ENCODE measurements at regions not wholly inside any gene's neighbourhood (a gene's known extent, or its start where the extent isn't known, plus 50 kb on each side); places are given as distances from the start of the nearest gene placed in this dataset.
"Not testable (repeated sequence)": the region's sequence is repeated elsewhere in the genome, so short reads cannot be mapped to it uniquely, and the experiment has no call there.

DNA sequence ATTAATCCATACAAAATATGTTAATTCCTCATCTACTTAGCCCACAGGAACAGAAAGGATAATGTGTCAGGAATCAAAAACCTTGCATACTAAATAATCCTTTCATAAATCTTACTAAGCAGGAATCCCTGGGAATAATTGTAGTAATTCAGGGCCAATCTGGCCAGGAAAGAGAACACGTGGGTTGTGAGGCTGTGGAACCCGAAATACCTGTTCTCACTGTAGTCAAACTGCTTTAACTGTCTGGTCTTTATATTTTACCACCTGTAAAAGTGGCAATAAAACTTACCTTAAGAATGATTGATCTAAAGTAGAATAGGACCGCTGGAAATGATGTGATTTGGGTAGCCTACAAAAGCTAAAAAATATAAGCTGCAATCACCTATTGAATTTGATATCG, 1620.9 kb downstream of the STIM2 start:
- no peak overlapping the region for H3K27ac ChIP-seq
- TF ChIP-seq CTCF (IDR thresholded peaks at IDR 0.05) (no peak), ZFX (IDR thresholded peaks at IDR 0.05; ENCODE audit: borderline replicate concordance) (no peak)

GRCh38 chr4:28482580-28483270, 1622.1 kb downstream of the STIM2 start:
- H3K27ac ChIP-seq: no peak overlapping the region
- TF ChIP-seq ZFX (IDR thresholded peaks at IDR 0.05; ENCODE audit: borderline replicate concordance) (no peak), CTCF (IDR thresholded peaks at IDR 0.05) (no peak)

DNA sequence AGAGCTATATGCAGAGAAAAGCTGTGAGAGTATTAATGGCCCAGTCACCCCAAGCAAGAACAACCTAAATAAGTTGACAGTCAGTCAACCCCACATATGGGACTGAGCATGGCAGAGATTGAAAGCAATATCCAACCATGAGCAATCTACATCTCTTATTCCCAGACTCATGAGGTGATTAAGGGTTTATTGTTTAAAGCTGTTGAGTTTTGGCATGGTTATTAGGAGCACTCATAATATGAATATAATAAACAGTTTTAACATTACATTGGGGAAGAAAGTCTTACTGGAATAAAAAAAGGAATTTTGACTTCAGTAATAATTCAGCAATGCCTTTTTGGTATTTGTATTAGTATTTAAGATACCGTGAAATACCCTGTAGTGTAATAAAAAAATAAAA, 1627.4 kb downstream of the STIM2 start:
- TF ChIP-seq CTCF (IDR thresholded peaks at IDR 0.05): no peak
- TF ChIP-seq ZFX (IDR thresholded peaks at IDR 0.05; ENCODE audit: borderline replicate concordance): no peak
- H3K27ac ChIP-seq: no peak overlapping the region

DNA sequence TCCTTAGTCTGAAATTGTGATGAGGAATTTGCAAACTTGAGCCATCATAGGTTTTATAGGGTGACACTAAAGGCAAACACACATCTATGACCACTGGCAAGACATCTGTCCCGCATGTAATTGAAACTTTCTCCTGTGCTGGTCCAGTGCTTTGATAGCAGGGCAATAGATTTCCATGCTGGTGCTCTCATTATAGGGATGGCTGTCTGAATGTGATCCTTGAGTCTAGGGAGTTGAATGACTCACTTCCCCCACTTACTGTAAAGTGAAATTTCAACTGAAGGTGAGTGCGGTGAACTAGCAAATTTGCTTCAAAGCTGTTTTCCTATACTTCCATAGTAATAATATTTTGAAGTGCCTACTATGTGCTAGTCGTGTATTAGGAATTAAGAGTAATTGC, 1630.0 kb downstream of the STIM2 start:
- no peak overlapping the region for H3K27ac ChIP-seq
- TF ChIP-seq CTCF (IDR thresholded peaks at IDR 0.05): no peak
- TF ChIP-seq ZFX (IDR thresholded peaks at IDR 0.05; ENCODE audit: borderline replicate concordance): no peak

DNA sequence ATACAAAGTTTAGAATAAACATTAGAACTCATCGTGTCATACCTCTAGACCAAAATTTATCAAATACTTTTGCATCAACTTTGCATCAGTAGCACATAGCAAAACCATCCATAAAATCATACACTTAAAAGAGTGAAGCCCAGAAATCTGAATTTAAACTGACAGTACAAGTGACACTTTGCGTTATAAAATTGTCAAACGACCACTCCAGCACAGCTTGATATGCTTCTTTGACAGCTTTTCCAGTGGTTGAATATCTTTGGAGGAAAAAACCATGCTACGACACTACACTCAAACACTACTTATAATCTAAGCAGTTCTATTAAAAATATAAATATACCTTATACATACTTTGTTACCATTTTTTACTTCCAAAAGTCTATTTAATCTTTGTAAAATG, 1644.4 kb downstream of the STIM2 start:
- no peak overlapping the region for H3K27ac ChIP-seq
- TF ChIP-seq ZFX (IDR thresholded peaks at IDR 0.05; ENCODE audit: borderline replicate concordance) (no peak), CTCF (IDR thresholded peaks at IDR 0.05) (no peak)

GRCh38 chr4:28508636-28509035, 1648.0 kb downstream of the STIM2 start:
- no peak for TF ChIP-seq CTCF (IDR thresholded peaks at IDR 0.05)
- TF ChIP-seq ZFX (IDR thresholded peaks at IDR 0.05; ENCODE audit: borderline replicate concordance): no peak
- no peak overlapping the region for H3K27ac ChIP-seq

DNA sequence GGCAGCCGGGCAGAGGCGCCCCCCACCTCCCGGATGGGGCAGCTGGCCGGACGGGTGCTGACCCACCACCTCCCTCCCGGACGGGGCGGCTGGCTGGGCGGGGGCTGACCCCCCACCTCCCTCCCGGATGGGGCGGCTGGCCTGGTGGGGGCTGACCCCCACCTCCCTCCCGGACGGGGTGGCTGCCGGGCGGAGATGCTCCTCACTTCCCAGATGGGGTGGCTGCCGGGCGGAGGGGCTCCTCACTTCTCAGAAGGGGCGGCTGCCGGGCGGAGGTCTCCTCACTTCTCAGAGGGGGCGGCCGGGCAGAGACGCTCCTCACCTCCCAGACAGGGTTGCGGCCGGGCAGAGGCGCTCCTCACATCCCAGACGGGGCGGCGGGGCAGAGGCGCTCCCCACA, 1654.1 kb downstream of the STIM2 start:
- H3K27ac ChIP-seq: not testable (repeated sequence)
